HG02973 (cell line): ENCODE measurements at regions not wholly inside any gene's neighbourhood (a gene's known extent, or its start where the extent isn't known, plus 50 kb on each side); places are given as distances from the start of the nearest gene placed in this dataset.

ENCODE experiments used
- ATAC-seq: cut with Tn5 transposase; IDR thresholded peaks from one replicate; pipeline ENCODE4 v1.9.1; 2021; ENCODE audit warnings: moderate library complexity; ENCODE audit not compliant: unreplicated experiment

- no peak for ATAC-seq
These were observed 566.2 kb upstream of the ZFHX3 start for GRCh38 chr16:73614131-73614530.

GRCh38 chr16:73610605-73611156 is 562.8 kb upstream of the ZFHX3 start:
- no peak for ATAC-seq

- ATAC-seq: no peak
These were observed 562.2 kb upstream of the ZFHX3 start for GRCh38 chr16:73610160-73610559.

GRCh38 chr16:73608911-73609310 is 561.0 kb upstream of the ZFHX3 start:
- no peak for ATAC-seq

- ATAC-seq: no peak
These were observed 557.4 kb upstream of the ZFHX3 start for GRCh38 chr16:73605309-73605708.

GRCh38 chr16:73601911-73602310 is 554.0 kb upstream of the ZFHX3 start:
- ATAC-seq: no peak

- no peak for ATAC-seq
These were observed 551.9 kb upstream of the ZFHX3 start for GRCh38 chr16:73599870-73600269.

- ATAC-seq: no peak
These were observed 551.4 kb upstream of the ZFHX3 start for GRCh38 chr16:73599351-73599750.

GRCh38 chr16:73584157-73584556 is 536.2 kb upstream of the ZFHX3 start:
- no peak for ATAC-seq

- ATAC-seq: no peak
These were observed 524.4 kb upstream of the ZFHX3 start for GRCh38 chr16:73572135-73572828.

GRCh38 chr16:73569266-73569980 is 521.5 kb upstream of the ZFHX3 start:
- ATAC-seq: no peak

- no peak for ATAC-seq
These were observed 520.8 kb upstream of the ZFHX3 start for GRCh38 chr16:73568769-73569168.

- ATAC-seq: no peak
These were observed 518.0 kb upstream of the ZFHX3 start for GRCh38 chr16:73565925-73566324.

- ATAC-seq: no peak
These were observed 517.3 kb upstream of the ZFHX3 start for GRCh38 chr16:73565263-73565662.

GRCh38 chr16:73563709-73564108 is 515.8 kb upstream of the ZFHX3 start:
- no peak for ATAC-seq

GRCh38 chr16:73560497-73560896 is 512.6 kb upstream of the ZFHX3 start:
- ATAC-seq: no peak

GRCh38 chr16:73558219-73558618 is 510.3 kb upstream of the ZFHX3 start:
- no peak for ATAC-seq

- ATAC-seq: no peak
These were observed 506.2 kb upstream of the ZFHX3 start for GRCh38 chr16:73553941-73554660.

GRCh38 chr16:73549984-73550631 is 502.2 kb upstream of the ZFHX3 start:
- ATAC-seq: no peak

GRCh38 chr16:73547552-73548403 is 499.9 kb upstream of the ZFHX3 start:
- no peak for ATAC-seq
